ENCODE measurements at regions not wholly inside any gene's neighbourhood (a gene's known extent, or its start where the extent isn't known, plus 50 kb on each side); places are given as distances from the start of the nearest gene placed in this dataset.

- TF ChIP-seq EP300 (IDR thresholded peaks at IDR 0.05; ENCODE audit: borderline replicate concordance in 1 of 2, low read depth in 2 of 2, low read length in 2 of 2), result no peak
- TF ChIP-seq GTF2F1 (IDR thresholded peaks at IDR 0.05; ENCODE audit: borderline replicate concordance, low read depth, low read length), result no peak
Observed at GRCh38 chr2:240322991-240323390, 112.5 kb upstream of the GPC1 start (continued).

All from H1 (cell line).